ENCODE measurements at regions not wholly inside any gene's neighbourhood (a gene's known extent, or its start where the extent isn't known, plus 50 kb on each side); places are given as distances from the start of the nearest gene placed in this dataset.

DNA sequence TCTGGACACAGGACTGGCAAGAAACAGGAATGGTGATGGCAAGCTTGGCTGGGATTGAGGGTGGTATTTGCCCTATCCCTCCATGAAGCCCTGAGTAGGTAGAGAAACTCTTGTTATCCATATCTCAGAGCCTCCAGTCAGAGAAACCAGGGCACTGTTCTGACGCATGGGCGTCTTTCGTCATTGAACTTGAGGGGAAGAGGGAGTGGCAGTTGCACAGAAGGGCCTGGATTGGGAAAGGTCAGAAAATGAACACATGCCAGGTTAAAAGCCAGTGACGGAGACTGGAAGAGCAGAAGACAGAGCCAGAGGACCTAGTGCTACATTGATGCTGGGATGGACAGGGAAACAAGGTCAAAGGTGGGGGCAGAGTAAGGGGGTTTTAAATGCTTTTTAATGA is 516.7 kb downstream of the PLPP3 start:
- TF ChIP-seq POLR2AphosphoS5 (IDR thresholded peaks at IDR 0.05; ENCODE audit: borderline replicate concordance, low read depth, low read length) (no peak), EZH2 (IDR thresholded peaks at IDR 0.05) (no peak)
